Natural killer cell (primary cell): ENCODE measurements at regions not wholly inside any gene's neighbourhood (a gene's known extent, or its start where the extent isn't known, plus 50 kb on each side); places are given as distances from the start of the nearest gene placed in this dataset.
A peak's percentile ranks its signal among the peaks of the same experiment; 100 is the strongest.

Experiments
- ATAC-seq, 3 donors: fragments of 150-1000 bp in 2 of 3; fragments of 200-7000 bp in 1 of 3; cut with Tn5 transposase; 1 replicate in 1 of 3; 2 replicates in 2 of 3; pipeline ENCODE4 v1.10.0; 2021; ENCODE audit warnings: mild to moderate bottlenecking in 2 of 3, moderate library complexity in 2 of 3
- DNase-seq, 2 donors: peaks; one replicate each; pipeline versions ENCODE4 v3.0.0 to v3.0.0-alpha.2; 2013 to 2021; ENCODE audit warnings: mixed read lengths in 1 of 2
- H3K27ac ChIP-seq: one replicate; pipeline ENCODE4 v1.5.1; 2013; ENCODE audit warnings: mild to moderate bottlenecking, low read length
- H3K27me3 ChIP-seq: one replicate; pipeline ENCODE4 v1.6.1; 2013; ENCODE audit warnings: low read length; ENCODE audit not compliant: control insufficient read depth, insufficient read depth
- H3K36me3 ChIP-seq: one replicate; pipeline ENCODE4 v1.6.1; 2013; ENCODE audit warnings: low read length; ENCODE audit not compliant: control insufficient read depth, insufficient read depth
- H3K4me1 ChIP-seq: one replicate; pipeline ENCODE4 v1.6.1; 2013; ENCODE audit warnings: low read length; ENCODE audit not compliant: control insufficient read depth, insufficient read depth
- H3K4me3 ChIP-seq: one replicate; pipeline ENCODE4 v1.5.1; 2013; ENCODE audit warnings: low read length
- H3K9me3 ChIP-seq: one replicate; pipeline ENCODE4 v1.6.1; 2013; ENCODE audit warnings: low read length; ENCODE audit not compliant: control insufficient read depth, insufficient read depth
- H3K27ac Mint-ChIP-seq, 2 donors: one replicate each; pipeline ENCODE4 v1.8.0; 2022; ENCODE audit warnings: mild to moderate bottlenecking in 2 of 2, mixed read lengths in 2 of 2, moderate library complexity in 1 of 2
- H3K27me3 Mint-ChIP-seq, 2 donors: one replicate each; pipeline ENCODE4 v1.8.0; 2022; ENCODE audit warnings: low read depth in 2 of 2, mixed read lengths in 2 of 2
- H3K36me3 Mint-ChIP-seq: one replicate; pipeline ENCODE4 v1.8.0; 2022; ENCODE audit warnings: mixed read lengths
- H3K4me1 Mint-ChIP-seq, 2 donors: one replicate each; pipeline ENCODE4 v1.8.0; 2022; ENCODE audit warnings: mixed read lengths in 2 of 2
- H3K4me3 Mint-ChIP-seq: one replicate; pipeline ENCODE4 v1.8.0; 2022; ENCODE audit warnings: mild to moderate bottlenecking, moderate library complexity, mixed read lengths
- H3K9me3 Mint-ChIP-seq, 2 donors: one replicate each; pipeline ENCODE4 v1.8.0; 2022; ENCODE audit warnings: mixed read lengths in 2 of 2
- WGBS: methylation state at CpG from one replicate; pipeline ENCODE4 v1.1.7; 2013; ENCODE audit warnings: missing lambda C conversion rate; ENCODE audit not compliant: insufficient coverage; 5-methylcytosine and 5-hydroxymethylcytosine counted together
- intact Hi-C: fragments of 100-400 bp; cut with micrococcal nuclease; formaldehyde crosslinking; loops from one replicate; pipeline ENCODE4 v1.14.2; 2022
- TF ChIP-seq, protein P1 (sequence below): fragments of 200-600 bp; IDR thresholded peaks from one replicate; pipeline ENCODE4 v1.8.0; 2022; ENCODE audit warnings: antibody characterized with exemption

DNA sequence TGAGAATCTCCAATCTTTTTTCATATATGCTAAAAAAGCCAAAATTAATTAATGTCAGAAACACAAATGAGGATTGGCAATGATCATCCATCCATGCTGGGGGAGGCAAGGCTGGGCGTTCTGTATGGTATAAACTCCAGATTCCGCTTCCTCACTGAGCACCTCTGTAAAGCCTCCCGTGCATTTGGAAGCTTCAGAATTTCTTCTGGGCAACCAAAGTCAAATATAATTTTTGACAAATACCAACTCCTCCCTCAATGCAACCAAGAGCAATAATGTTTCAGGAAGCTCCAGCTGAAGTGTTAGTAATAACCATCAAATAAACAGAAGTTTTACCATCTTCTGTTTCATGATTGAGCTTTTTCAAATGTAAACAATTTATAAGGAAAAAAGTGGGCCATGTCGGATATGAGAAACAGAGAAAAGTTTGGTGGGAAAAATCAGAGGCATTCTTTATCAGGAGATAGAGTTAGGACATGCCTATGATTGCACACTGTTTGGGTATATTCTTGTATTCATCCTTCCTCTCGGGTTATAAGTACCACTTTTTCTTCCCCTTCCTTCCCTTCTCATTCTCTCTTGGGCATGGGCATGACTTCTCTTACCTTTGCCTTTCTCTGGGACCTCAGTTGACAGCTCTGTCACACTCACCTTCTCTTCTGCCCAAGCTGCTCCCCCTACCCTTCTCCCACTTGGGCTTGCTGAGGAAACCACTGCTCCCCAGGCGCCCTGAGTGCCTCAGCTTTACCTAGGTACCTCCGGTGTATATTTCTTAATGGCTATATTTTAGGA, 149.5 kb upstream of the ZEB2 start:
- H3K27me3 ChIP-seq = no peaks in the 10 kb centered on the region
- Mint-ChIP-seq H3K4me1 (peaks cover 31 to 32% of the 10 kb centered on the region in 2 donors), H3K27ac (no peak overlapping the region), H3K4me3 (no peak overlapping the region), H3K36me3 (no peaks in the 10 kb centered on the region), H3K27me3 (peaks cover 0 to 7% of the 10 kb centered on the region in 2 donors), H3K9me3 (no peaks in the 10 kb centered on the region)
- 90% methylated on average over 7 of the region's 7 CpGs for WGBS
- intact Hi-C loops = loop anchor here (10.0 kb wide), 1 partner anchor 345 kb away; no protein-coding TSS in a partner anchor
- H3K9me3 ChIP-seq = no peaks in the 10 kb centered on the region
- no peaks in the 10 kb centered on the region for H3K4me1 ChIP-seq
- ATAC-seq (no peak), DNase-seq (no peak)
- H3K27ac ChIP-seq = no peak overlapping the region
- H3K36me3 ChIP-seq = no peaks in the 10 kb centered on the region
- TF ChIP-seq, protein P1, sequence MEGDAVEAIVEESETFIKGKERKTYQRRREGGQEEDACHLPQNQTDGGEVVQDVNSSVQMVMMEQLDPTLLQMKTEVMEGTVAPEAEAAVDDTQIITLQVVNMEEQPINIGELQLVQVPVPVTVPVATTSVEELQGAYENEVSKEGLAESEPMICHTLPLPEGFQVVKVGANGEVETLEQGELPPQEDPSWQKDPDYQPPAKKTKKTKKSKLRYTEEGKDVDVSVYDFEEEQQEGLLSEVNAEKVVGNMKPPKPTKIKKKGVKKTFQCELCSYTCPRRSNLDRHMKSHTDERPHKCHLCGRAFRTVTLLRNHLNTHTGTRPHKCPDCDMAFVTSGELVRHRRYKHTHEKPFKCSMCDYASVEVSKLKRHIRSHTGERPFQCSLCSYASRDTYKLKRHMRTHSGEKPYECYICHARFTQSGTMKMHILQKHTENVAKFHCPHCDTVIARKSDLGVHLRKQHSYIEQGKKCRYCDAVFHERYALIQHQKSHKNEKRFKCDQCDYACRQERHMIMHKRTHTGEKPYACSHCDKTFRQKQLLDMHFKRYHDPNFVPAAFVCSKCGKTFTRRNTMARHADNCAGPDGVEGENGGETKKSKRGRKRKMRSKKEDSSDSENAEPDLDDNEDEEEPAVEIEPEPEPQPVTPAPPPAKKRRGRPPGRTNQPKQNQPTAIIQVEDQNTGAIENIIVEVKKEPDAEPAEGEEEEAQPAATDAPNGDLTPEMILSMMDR = no peak
- no peak overlapping the region for H3K4me3 ChIP-seq

DNA sequence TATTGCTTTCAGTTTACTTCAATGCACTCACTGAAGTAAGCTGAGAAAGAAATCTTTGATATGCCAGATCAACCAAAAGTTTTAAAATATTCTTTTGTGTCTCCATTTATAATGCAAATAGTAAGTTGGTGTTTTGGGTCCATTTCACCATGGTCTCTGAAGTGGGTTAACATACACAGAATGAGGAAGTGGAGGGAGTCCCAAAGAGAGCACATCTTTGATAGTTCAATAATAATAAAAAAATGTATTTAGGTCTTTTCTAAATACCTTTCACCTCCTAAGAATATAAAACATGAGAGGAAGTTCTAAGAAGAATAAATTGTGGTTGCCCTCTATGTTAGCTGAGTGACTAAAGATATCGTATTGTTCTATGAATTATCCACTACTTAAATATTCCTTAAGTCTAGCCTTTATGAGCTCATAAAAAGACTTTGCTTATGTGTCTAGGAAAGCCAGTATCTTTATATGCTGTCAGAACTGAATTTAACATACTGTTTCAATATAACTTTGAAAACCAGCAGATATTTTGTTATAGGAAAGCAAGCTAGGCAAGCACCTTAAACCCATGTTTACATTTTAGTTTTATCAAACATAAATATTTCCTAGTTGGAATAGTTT, 148.7 kb upstream of the ZEB2 start:
- DNase-seq (no peak), ATAC-seq (no peak)
- Mint-ChIP-seq H3K36me3 (no peaks in the 10 kb centered on the region), H3K4me3 (no peak overlapping the region), H3K27me3 (peaks cover 0 to 7% of the 10 kb centered on the region in 2 donors), H3K27ac (no peak overlapping the region), H3K4me1 (peaks cover 36 to 39% of the 10 kb centered on the region in 2 donors), H3K9me3 (no peaks in the 10 kb centered on the region)
- H3K4me1 ChIP-seq = peaks cover under 1% of the 10 kb centered on the region
- H3K9me3 ChIP-seq = no peaks in the 10 kb centered on the region
- TF ChIP-seq, protein P1 = no peak
- no peaks in the 10 kb centered on the region for H3K36me3 ChIP-seq
- no peaks in the 10 kb centered on the region for H3K27me3 ChIP-seq
- H3K4me3 ChIP-seq = no peak overlapping the region
- WGBS = no CpG with 5 or more reads among the region's 1 CpG
- intact Hi-C loops = loop anchor here (10.0 kb wide), 1 partner anchor 344 kb away; no protein-coding TSS in a partner anchor
- no peak overlapping the region for H3K27ac ChIP-seq

DNA sequence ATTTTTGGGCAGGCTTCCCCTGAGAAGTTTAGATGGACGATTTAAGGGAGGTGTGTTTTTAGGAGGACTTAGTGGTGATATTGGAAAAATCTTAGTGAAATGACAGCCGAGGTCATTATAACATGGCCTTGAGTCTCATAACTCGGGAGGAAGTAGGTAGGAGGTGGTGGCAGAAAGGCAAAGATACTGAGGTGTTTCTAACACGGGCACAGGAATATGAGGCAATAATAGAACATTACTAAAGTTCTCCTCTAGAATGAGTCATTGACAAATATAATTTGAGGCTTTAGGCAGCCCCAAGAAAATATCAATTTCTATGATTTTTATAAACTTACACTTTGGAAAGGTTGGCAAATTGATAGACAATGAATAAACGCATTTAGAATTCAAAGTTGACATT, 146.1 kb upstream of the ZEB2 start:
- Mint-ChIP-seq H3K4me1 (peaks cover 44 to 50% of the 10 kb centered on the region in 2 donors), H3K27me3 (no peaks in the 10 kb centered on the region), H3K9me3 (peaks cover 0 to 2% of the 10 kb centered on the region in 2 donors), H3K36me3 (no peaks in the 10 kb centered on the region), H3K27ac (peak overlapping the region in 1 of 2 donors; percentile 82), H3K4me3 (no peak overlapping the region)
- Histone ChIP-seq H3K27ac (no peak overlapping the region), H3K36me3 (no peaks in the 10 kb centered on the region), H3K4me3 (no peak overlapping the region), H3K27me3 (no peaks in the 10 kb centered on the region), H3K4me1 (peaks cover 8% of the 10 kb centered on the region), H3K9me3 (no peaks in the 10 kb centered on the region)
- TF ChIP-seq, protein P1 = no peak
- no peak for DNase-seq
- 85% methylated on average over 3 of the region's 5 CpGs for WGBS
- ATAC-seq = peak; percentile 32 to 58 (median 35)
- intact Hi-C loops = loop anchor here (10.0 kb wide), 1 partner anchor 341 kb away; no protein-coding TSS in a partner anchor
